ENCODE measurements at regions not wholly inside any gene's neighbourhood (a gene's known extent, or its start where the extent isn't known, plus 50 kb on each side); places are given as distances from the start of the nearest gene placed in this dataset.
"Not testable (repeated sequence)": the region's sequence is repeated elsewhere in the genome, so short reads cannot be mapped to it uniquely, and the experiment has no call there.

DNA sequence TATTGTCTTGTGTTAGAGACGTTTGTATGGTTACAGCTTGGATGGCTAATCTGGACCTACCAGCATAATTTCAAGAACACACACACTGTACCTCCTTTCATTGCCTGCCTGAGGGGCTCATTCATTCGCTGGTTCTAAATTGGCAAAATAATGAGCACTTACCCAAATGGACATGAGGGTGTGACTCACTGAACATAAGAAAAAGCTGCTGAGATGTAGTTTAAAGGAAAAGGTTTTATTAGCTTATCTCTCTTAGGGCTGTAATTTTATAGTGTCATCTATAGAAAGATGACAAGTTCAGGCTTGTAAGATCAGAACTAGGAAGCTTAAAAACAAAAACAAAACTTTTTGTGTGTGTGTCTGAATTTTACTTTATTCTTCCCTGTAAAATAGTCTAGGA lies 120.7 kb upstream of the WNT7A start:
- CTCF ChIA-PET, result no interaction called here
- POLR2A ChIA-PET, result no interaction called here
- no peaks in the 10 kb centered on the region for H3K36me3 Mint-ChIP-seq (ENCODE audit: low read depth)
- H3K9me3 Mint-ChIP-seq, result peaks cover 5% of the 10 kb centered on the region
- no peak for DNase-seq
- H3K27ac Mint-ChIP-seq, result no peak overlapping the region
- no peaks in the 10 kb centered on the region for H3K4me1 Mint-ChIP-seq
- no peak overlapping the region for H3K4me3 Mint-ChIP-seq
- peaks cover 2% of the 10 kb centered on the region for H3K27me3 Mint-ChIP-seq

GRCh38 chr3:13998831-13999230 lies 119.0 kb upstream of the WNT7A start:
- POLR2A ChIA-PET, result no interaction called here
- Mint-ChIP-seq H3K27me3 (peaks cover 2% of the 10 kb centered on the region), H3K4me3 (no peak overlapping the region), H3K4me1 (no peaks in the 10 kb centered on the region), H3K27ac (no peak overlapping the region), H3K36me3 (ENCODE audit: low read depth) (no peaks in the 10 kb centered on the region), H3K9me3 (peaks cover 12% of the 10 kb centered on the region)
- DNase-seq, result no peak
- CTCF ChIA-PET, result no interaction called here

GRCh38 chr3:13995216-13995615 lies 115.3 kb upstream of the WNT7A start:
- DNase-seq; H3K4me1 Mint-ChIP-seq; H3K36me3 Mint-ChIP-seq (ENCODE audit: low read depth); H3K27me3 Mint-ChIP-seq; H3K4me3 Mint-ChIP-seq; H3K27ac Mint-ChIP-seq; POLR2A ChIA-PET; CTCF ChIA-PET: not testable (repeated sequence)
- peaks cover 12% of the 10 kb centered on the region for H3K9me3 Mint-ChIP-seq

GRCh38 chr3:13988925-13989324 lies 109.1 kb upstream of the WNT7A start:
- H3K27me3 Mint-ChIP-seq; DNase-seq; H3K4me3 Mint-ChIP-seq; CTCF ChIA-PET; H3K36me3 Mint-ChIP-seq (ENCODE audit: low read depth); H3K4me1 Mint-ChIP-seq; POLR2A ChIA-PET; H3K27ac Mint-ChIP-seq: not testable (repeated sequence)
- H3K9me3 Mint-ChIP-seq, result peaks cover 10% of the 10 kb centered on the region

GRCh38 chr3:13976469-13976868 lies 96.6 kb upstream of the WNT7A start:
- ChIA-PET POLR2A (no interaction called here), CTCF (interaction anchor here (1.4 kb wide), 1 partner anchor 12 kb away, joined by 3 read pairs; no protein-coding TSS in a partner anchor)
- Mint-ChIP-seq H3K27me3 (peaks cover 6% of the 10 kb centered on the region), H3K27ac (no peak overlapping the region), H3K36me3 (ENCODE audit: low read depth) (no peaks in the 10 kb centered on the region), H3K4me3 (no peak overlapping the region), H3K4me1 (no peaks in the 10 kb centered on the region), H3K9me3 (peaks cover 29% of the 10 kb centered on the region)
- no peak for DNase-seq

GRCh38 chr3:13975686-13976085 lies 95.8 kb upstream of the WNT7A start:
- Mint-ChIP-seq H3K36me3 (ENCODE audit: low read depth) (no peaks in the 10 kb centered on the region), H3K9me3 (peaks cover 31% of the 10 kb centered on the region), H3K4me1 (no peaks in the 10 kb centered on the region), H3K4me3 (no peak overlapping the region), H3K27me3 (peaks cover 8% of the 10 kb centered on the region), H3K27ac (no peak overlapping the region)
- POLR2A ChIA-PET, result no interaction called here
- CTCF ChIA-PET, result no interaction called here
- DNase-seq, result no peak

DNA sequence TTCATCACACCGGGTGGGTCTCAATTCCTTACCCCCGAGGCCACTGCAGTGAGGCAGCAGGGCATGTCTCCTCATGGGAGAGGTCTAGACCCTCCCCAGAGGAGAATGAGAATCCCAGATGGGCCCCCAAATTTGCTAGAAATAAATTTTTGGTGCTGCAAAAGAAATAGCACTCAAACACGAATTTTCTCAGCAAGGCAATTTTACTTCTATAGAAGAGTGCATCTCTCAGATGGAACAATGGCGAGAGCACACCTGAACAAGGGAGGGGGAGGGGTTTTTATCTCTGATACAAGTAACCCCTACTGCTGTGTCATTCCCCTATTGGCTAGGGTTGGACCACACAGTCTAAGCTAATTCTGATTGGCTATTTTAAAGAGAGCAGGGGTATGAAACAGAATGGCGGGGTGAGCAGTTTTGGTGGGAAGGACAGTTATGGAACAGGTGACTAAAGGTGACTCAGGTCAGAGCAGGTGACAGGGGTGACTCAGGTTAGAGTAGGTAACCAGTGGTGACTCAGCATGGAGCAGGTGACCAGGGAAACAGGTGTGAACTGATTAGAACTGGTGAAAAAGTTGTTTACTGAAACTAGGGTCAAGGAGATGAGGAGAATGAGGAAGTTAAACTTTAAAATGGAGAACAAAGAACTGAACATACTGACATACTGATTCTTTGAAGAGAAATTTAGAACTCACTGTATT lies 93.0 kb upstream of the WNT7A start:
- ChIA-PET CTCF (no interaction called here), POLR2A (no interaction called here)
- no peaks in the 10 kb centered on the region for H3K4me1 Mint-ChIP-seq
- H3K4me3 Mint-ChIP-seq, result no peak overlapping the region
- peaks cover 5% of the 10 kb centered on the region for H3K27me3 Mint-ChIP-seq
- H3K9me3 Mint-ChIP-seq, result peaks cover 32% of the 10 kb centered on the region
- H3K27ac Mint-ChIP-seq, result no peak overlapping the region
- H3K36me3 Mint-ChIP-seq (ENCODE audit: low read depth), result no peaks in the 10 kb centered on the region
- DNase-seq, result no peak

DNA sequence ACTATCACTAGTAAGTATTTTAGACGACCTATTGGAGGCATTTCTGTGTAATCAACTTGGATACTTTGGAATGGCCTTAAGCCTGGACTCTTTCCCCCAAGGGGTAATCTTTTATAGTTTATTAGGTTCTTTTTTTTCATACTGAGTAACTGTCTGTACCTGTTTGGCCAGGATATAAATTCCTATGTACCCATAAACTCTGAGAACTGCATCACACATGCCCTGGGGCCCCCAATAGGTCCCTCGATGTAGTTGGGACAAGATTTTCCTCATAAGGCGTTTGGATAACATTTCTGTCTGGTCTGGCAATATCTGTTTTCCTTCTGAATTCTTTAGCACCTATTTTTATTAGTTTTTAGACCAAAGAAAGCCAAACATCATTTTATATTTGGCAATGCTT lies 86.4 kb upstream of the WNT7A start:
- DNase-seq, result no peak
- Mint-ChIP-seq H3K36me3 (ENCODE audit: low read depth) (no peaks in the 10 kb centered on the region), H3K27ac (no peak overlapping the region), H3K4me3 (no peak overlapping the region), H3K9me3 (peaks cover 6% of the 10 kb centered on the region), H3K4me1 (peaks cover 4% of the 10 kb centered on the region), H3K27me3 (peaks cover 5% of the 10 kb centered on the region)
- POLR2A ChIA-PET, result no interaction called here
- CTCF ChIA-PET, result no interaction called here

DNA sequence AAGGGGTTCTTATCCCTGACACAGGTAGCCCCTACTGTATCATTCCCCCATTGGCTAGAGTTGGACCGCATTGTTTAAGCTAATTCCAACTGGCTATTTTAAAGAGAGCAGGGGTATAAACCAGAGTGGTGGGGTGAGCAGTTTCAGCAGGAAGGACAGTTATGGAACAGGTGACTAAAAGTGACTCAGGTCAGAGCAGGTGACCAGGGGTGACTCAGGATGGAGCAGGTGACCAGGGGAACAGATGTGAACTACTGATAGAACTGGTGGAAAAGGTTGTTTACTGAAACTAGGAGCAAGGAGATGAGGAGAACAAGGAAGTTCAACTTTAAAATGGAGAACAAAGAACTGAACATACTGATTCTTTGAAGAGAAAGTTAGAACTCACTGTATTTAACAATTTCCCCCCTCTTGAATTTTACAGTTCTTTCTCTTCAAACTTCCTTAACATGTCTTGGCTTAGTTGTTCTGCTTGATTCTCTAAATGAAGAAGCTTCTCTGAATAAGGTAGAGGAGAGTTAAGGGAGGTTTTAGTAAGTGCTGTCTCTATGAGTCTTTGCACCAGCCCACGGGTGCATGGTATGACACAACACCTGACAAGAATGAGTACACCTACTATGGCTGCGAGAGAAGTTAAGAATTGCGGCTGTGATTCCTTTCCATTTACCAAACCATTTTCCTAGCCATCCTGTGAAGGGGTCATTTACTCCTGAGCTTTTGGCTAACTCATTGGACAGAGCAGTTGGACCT lies 83.4 kb upstream of the WNT7A start:
- ChIA-PET CTCF (interaction anchor here (1.2 kb wide), 1 partner anchor 14 kb away, joined by 3 read pairs; no protein-coding TSS in a partner anchor), POLR2A (no interaction called here)
- H3K27ac Mint-ChIP-seq, result no peak overlapping the region
- H3K27me3 Mint-ChIP-seq, result peaks cover 13% of the 10 kb centered on the region
- H3K4me3 Mint-ChIP-seq, result no peak overlapping the region
- H3K4me1 Mint-ChIP-seq, result peaks cover 4% of the 10 kb centered on the region
- no peaks in the 10 kb centered on the region for H3K36me3 Mint-ChIP-seq (ENCODE audit: low read depth)
- no peak for DNase-seq
- peaks cover 3% of the 10 kb centered on the region for H3K9me3 Mint-ChIP-seq

GRCh38 chr3:13954741-13955483 lies 75.0 kb upstream of the WNT7A start:
- H3K36me3 Mint-ChIP-seq (ENCODE audit: low read depth), result no peaks in the 10 kb centered on the region
- H3K4me3 Mint-ChIP-seq, result no peak overlapping the region
- peaks cover 10% of the 10 kb centered on the region for H3K9me3 Mint-ChIP-seq
- no peak for DNase-seq
- ChIA-PET POLR2A (no interaction called here), CTCF (no interaction called here)
- H3K27me3 Mint-ChIP-seq, result peaks cover 1% of the 10 kb centered on the region
- no peaks in the 10 kb centered on the region for H3K4me1 Mint-ChIP-seq
- H3K27ac Mint-ChIP-seq, result no peak overlapping the region

DNA sequence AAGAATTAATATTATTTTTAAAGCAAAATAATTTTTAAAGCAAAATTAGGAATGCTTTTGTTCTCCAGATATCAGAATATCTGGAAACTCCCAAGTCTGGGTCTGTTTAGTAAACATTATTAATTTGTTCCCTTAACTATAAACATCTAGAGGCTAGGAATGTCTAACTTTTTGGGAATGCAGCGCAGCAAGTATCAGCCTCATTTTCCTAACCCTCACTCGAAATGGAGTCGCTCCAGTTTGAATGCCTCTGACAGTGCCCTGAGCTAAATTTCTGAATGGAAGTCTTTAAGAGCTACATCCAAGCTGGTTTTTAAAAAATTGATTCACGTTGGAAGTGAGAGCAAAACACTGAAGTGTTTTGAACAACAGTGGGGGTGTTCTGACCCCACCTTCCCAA lies 74.4 kb upstream of the WNT7A start:
- CTCF ChIA-PET, result no interaction called here
- Mint-ChIP-seq H3K4me3 (no peak overlapping the region), H3K4me1 (no peaks in the 10 kb centered on the region), H3K27me3 (peaks cover 1% of the 10 kb centered on the region), H3K9me3 (peaks cover 10% of the 10 kb centered on the region), H3K27ac (no peak overlapping the region), H3K36me3 (ENCODE audit: low read depth) (no peaks in the 10 kb centered on the region)
- POLR2A ChIA-PET, result no interaction called here
- no peak for DNase-seq

DNA sequence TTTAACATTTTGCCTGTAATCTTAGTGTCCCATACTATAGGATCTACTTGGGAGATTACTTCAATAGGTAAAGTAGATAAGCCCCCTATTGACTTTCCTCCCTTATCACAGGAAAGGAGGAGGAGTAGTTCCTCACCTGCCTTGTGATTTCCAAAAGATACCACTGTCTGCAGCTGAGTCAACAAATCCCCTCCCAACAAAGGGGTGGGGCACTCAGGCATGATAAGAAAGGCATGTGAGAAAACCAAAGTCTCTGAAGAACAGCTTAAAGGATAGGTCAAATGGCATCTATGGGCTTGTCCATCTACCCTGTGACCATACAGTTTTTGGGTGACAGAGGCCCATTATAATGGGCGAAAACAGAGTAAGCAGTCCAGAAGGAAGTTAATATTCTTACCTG lies 71.3 kb upstream of the WNT7A start:
- no peaks in the 10 kb centered on the region for H3K4me1 Mint-ChIP-seq
- ChIA-PET POLR2A (no interaction called here), CTCF (interaction anchor here (0.6 kb wide), 1 partner anchor 207 kb away, joined by 3 read pairs; no protein-coding TSS in a partner anchor)
- H3K27ac Mint-ChIP-seq, result no peak overlapping the region
- peaks cover 6% of the 10 kb centered on the region for H3K9me3 Mint-ChIP-seq
- peaks cover 6% of the 10 kb centered on the region for H3K27me3 Mint-ChIP-seq
- no peak for DNase-seq
- H3K4me3 Mint-ChIP-seq, result no peak overlapping the region
- H3K36me3 Mint-ChIP-seq (ENCODE audit: low read depth), result no peaks in the 10 kb centered on the region

- CTCF ChIA-PET, result no interaction called here
- no peak for DNase-seq
- no peaks in the 10 kb centered on the region for H3K36me3 Mint-ChIP-seq (ENCODE audit: low read depth)
- H3K9me3 Mint-ChIP-seq, result peaks cover 12% of the 10 kb centered on the region
- no peak overlapping the region for H3K27ac Mint-ChIP-seq
- POLR2A ChIA-PET, result no interaction called here
- H3K4me1 Mint-ChIP-seq, result no peaks in the 10 kb centered on the region
- H3K4me3 Mint-ChIP-seq, result no peak overlapping the region
- peaks cover 12% of the 10 kb centered on the region for H3K27me3 Mint-ChIP-seq
These were observed 70.2 kb upstream of the WNT7A start for GRCh38 chr3:13950042-13950441.
